ENCODE measurements at regions not wholly inside any gene's neighbourhood (a gene's known extent, or its start where the extent isn't known, plus 50 kb on each side); places are given as distances from the start of the nearest gene placed in this dataset.

- in situ Hi-C loops (cut with MboI; ENCODE audit: low sequenced_read_pairs), result no loop called here
Observed at GRCh38 chr13:83229574-83230305, 652.5 kb downstream of the SLITRK1 start.

GRCh38 chr13:83223546-83223945 lies 658.7 kb downstream of the SLITRK1 start:
- in situ Hi-C loops (cut with MboI; ENCODE audit: low sequenced_read_pairs), result no loop called here

- in situ Hi-C loops (cut with MboI; ENCODE audit: low sequenced_read_pairs), result no loop called here
Observed at GRCh38 chr13:83221813-83222241, 660.4 kb downstream of the SLITRK1 start.

GRCh38 chr13:83221256-83221655 lies 661.0 kb downstream of the SLITRK1 start:
- in situ Hi-C loops (cut with MboI; ENCODE audit: low sequenced_read_pairs), result no loop called here

GRCh38 chr13:83220241-83220640 lies 662.0 kb downstream of the SLITRK1 start:
- in situ Hi-C loops (cut with MboI; ENCODE audit: low sequenced_read_pairs), result no loop called here

- in situ Hi-C loops (cut with MboI; ENCODE audit: low sequenced_read_pairs), result no loop called here
Observed at GRCh38 chr13:83219832-83220231, 662.4 kb downstream of the SLITRK1 start.

- in situ Hi-C loops (cut with MboI; ENCODE audit: low sequenced_read_pairs), result no loop called here
Observed at GRCh38 chr13:83216479-83217245, 665.6 kb downstream of the SLITRK1 start.

GRCh38 chr13:83215627-83216026 lies 666.6 kb downstream of the SLITRK1 start:
- in situ Hi-C loops (cut with MboI; ENCODE audit: low sequenced_read_pairs), result no loop called here

GRCh38 chr13:83214452-83214851 lies 667.8 kb downstream of the SLITRK1 start:
- in situ Hi-C loops (cut with MboI; ENCODE audit: low sequenced_read_pairs), result no loop called here

- in situ Hi-C loops (cut with MboI; ENCODE audit: low sequenced_read_pairs), result no loop called here
Observed at GRCh38 chr13:83211301-83211700, 671.0 kb downstream of the SLITRK1 start.

GRCh38 chr13:83204886-83205285 lies 677.4 kb downstream of the SLITRK1 start:
- in situ Hi-C loops (cut with MboI; ENCODE audit: low sequenced_read_pairs), result no loop called here

- in situ Hi-C loops (cut with MboI; ENCODE audit: low sequenced_read_pairs), result no loop called here
Observed at GRCh38 chr13:83201506-83201905, 680.8 kb downstream of the SLITRK1 start.

GRCh38 chr13:83197316-83197715 lies 685.0 kb downstream of the SLITRK1 start:
- in situ Hi-C loops (cut with MboI; ENCODE audit: low sequenced_read_pairs), result no loop called here

GRCh38 chr13:83190020-83190419 lies 692.3 kb downstream of the SLITRK1 start:
- in situ Hi-C loops (cut with MboI; ENCODE audit: low sequenced_read_pairs), result no loop called here

- in situ Hi-C loops (cut with MboI; ENCODE audit: low sequenced_read_pairs), result no loop called here
Observed at GRCh38 chr13:83184819-83185218, 697.5 kb downstream of the SLITRK1 start.

- in situ Hi-C loops (cut with MboI; ENCODE audit: low sequenced_read_pairs), result no loop called here
Observed at GRCh38 chr13:83184150-83184475, 698.2 kb downstream of the SLITRK1 start.

- in situ Hi-C loops (cut with MboI; ENCODE audit: low sequenced_read_pairs), result no loop called here
Observed at GRCh38 chr13:83183439-83184149, 698.7 kb downstream of the SLITRK1 start.

GRCh38 chr13:83182845-83183244 lies 699.4 kb downstream of the SLITRK1 start:
- in situ Hi-C loops (cut with MboI; ENCODE audit: low sequenced_read_pairs), result no loop called here

GRCh38 chr13:83178008-83178407 lies 704.3 kb downstream of the SLITRK1 start:
- in situ Hi-C loops (cut with MboI; ENCODE audit: low sequenced_read_pairs), result no loop called here

GRCh38 chr13:83168590-83168989 lies 713.7 kb downstream of the SLITRK1 start:
- in situ Hi-C loops (cut with MboI; ENCODE audit: low sequenced_read_pairs), result no loop called here

- in situ Hi-C loops (cut with MboI; ENCODE audit: low sequenced_read_pairs), result no loop called here
Observed at GRCh38 chr13:83167203-83167602, 715.1 kb downstream of the SLITRK1 start.

GRCh38 chr13:83166550-83166949 lies 715.7 kb downstream of the SLITRK1 start:
- in situ Hi-C loops (cut with MboI; ENCODE audit: low sequenced_read_pairs), result no loop called here

Data from HL-60/S4 treated with phorbol 12-myristate 13-acetate at 8.2 ng/mL for 4 days and 3 days (cell line).